Right atrium auricular region (tissue), 2 donors: ENCODE measurements at regions not wholly inside any gene's neighbourhood (a gene's known extent, or its start where the extent isn't known, plus 50 kb on each side); places are given as distances from the start of the nearest gene placed in this dataset.

Experiments
- DNase-seq: peaks from one replicate; pipeline ENCODE4 v3.0.0-alpha.2; 2019; ENCODE audit warnings: low spot score
- H3K27ac ChIP-seq, 2 donors: fragments of 200-600 bp; sonication (generic); 1 replicate in 1 of 2; 2 replicates in 1 of 2; pipeline ENCODE4 v1.5.1; 2016 to 2019
- H3K27me3 ChIP-seq, 2 donors: fragments of 200-600 bp; sonication (generic); one replicate each; pipeline versions ENCODE4 v1.5.1 to v1.6.0; 2017 to 2019
- H3K36me3 ChIP-seq: fragments of 200-600 bp; sonication (generic); one replicate; pipeline ENCODE4 v1.5.1; 2016
- H3K4me1 ChIP-seq, 2 donors: fragments of 200-600 bp; sonication (generic); one replicate each; pipeline versions ENCODE4 v1.5.1 to v1.6.0; 2017 to 2019
- H3K4me3 ChIP-seq, 2 donors: fragments of 200-600 bp; sonication (generic); 1 replicate in 1 of 2; 2 replicates in 1 of 2; pipeline ENCODE4 v1.5.1; 2017 to 2019; ENCODE audit warnings: mild to moderate bottlenecking in 1 of 2, moderate library complexity in 1 of 2
- H3K9me3 ChIP-seq, 2 donors: fragments of 200-600 bp; sonication (generic); one replicate each; pipeline ENCODE4 v1.5.1; 2019
- TF ChIP-seq, protein P1 (sequence below), 2 donors: fragments of 200-600 bp; sonication (generic); IDR thresholded peaks; one replicate each; pipeline ENCODE4 v1.5.1; 2019; ENCODE audit warnings: antibody characterized with exemption in 2 of 2

DNA sequence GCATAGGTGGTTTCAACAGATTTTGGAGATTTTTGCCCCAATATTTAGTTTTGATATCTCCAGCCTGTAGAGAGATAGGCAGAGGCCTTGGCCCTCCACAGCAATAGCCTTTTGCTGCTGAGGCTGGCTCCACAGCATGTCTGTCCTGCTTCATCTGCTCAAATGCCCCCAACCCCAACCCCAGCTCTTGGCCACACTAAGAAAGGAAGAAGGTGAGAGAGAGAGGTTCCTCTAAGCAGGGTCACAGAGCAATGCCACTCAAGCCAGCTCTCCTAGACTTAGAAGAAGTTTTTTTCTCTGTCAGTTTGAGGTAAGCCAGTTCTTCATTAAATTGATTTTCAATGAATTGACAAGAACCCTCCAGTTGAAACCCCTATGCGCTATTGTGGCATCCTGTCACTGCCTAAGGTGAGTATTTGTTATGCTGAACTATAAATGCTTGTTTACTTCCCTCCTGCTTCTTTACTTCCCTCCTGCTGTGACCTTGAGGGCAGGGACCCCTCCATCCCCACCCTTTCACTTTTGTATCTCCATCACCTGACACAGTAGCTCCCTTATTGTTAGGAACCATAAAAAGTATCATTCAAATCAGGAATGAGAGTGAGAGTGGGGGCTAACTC is 366.2 kb upstream of the CNR1 start:
- H3K27me3 ChIP-seq: no peaks in the 10 kb centered on the region
- H3K4me1 ChIP-seq: no peaks in the 10 kb centered on the region
- H3K27ac ChIP-seq: no peak overlapping the region
- no peak overlapping the region for H3K4me3 ChIP-seq
- TF ChIP-seq, protein P1, sequence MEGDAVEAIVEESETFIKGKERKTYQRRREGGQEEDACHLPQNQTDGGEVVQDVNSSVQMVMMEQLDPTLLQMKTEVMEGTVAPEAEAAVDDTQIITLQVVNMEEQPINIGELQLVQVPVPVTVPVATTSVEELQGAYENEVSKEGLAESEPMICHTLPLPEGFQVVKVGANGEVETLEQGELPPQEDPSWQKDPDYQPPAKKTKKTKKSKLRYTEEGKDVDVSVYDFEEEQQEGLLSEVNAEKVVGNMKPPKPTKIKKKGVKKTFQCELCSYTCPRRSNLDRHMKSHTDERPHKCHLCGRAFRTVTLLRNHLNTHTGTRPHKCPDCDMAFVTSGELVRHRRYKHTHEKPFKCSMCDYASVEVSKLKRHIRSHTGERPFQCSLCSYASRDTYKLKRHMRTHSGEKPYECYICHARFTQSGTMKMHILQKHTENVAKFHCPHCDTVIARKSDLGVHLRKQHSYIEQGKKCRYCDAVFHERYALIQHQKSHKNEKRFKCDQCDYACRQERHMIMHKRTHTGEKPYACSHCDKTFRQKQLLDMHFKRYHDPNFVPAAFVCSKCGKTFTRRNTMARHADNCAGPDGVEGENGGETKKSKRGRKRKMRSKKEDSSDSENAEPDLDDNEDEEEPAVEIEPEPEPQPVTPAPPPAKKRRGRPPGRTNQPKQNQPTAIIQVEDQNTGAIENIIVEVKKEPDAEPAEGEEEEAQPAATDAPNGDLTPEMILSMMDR (IDR thresholded peaks at IDR 0.05): no peak
- H3K36me3 ChIP-seq: no peaks in the 10 kb centered on the region
- DNase-seq: no peak
- no peaks in the 10 kb centered on the region for H3K9me3 ChIP-seq

DNA sequence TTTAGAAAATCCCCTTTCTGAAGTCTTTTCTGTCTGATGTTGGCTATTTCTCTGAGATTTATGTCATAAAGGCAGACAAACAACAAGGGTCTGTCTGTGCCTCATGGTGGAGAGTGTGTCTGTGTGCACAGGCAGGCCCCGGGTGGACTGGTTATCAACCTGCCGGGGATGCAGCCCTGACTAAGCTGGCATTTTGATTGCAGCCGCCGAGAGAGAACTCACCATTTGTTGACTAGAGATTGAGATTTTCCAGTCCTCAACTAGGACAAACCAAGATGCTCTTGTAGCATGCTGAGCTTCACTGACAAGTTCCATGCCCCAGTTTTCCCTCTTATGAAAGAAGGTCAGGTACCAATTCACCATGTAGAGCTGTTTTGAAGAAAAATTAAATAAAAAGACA is 363.6 kb upstream of the CNR1 start:
- TF ChIP-seq, protein P1 (IDR thresholded peaks at IDR 0.05): no peak
- Histone ChIP-seq H3K27ac (no peak overlapping the region), H3K36me3 (no peaks in the 10 kb centered on the region), H3K27me3 (no peaks in the 10 kb centered on the region), H3K9me3 (no peaks in the 10 kb centered on the region), H3K4me3 (no peak overlapping the region), H3K4me1 (no peaks in the 10 kb centered on the region)
- DNase-seq: no peak

- TF ChIP-seq, protein P1 (IDR thresholded peaks at IDR 0.05): no peak
- Histone ChIP-seq H3K4me3 (no peak overlapping the region), H3K9me3 (no peaks in the 10 kb centered on the region), H3K27ac (no peak overlapping the region), H3K36me3 (no peaks in the 10 kb centered on the region), H3K27me3 (no peaks in the 10 kb centered on the region), H3K4me1 (no peaks in the 10 kb centered on the region)
- DNase-seq: no peak
Measured at GRCh38 chr6:88520445-88520844, 354.3 kb upstream of the CNR1 start.

DNA sequence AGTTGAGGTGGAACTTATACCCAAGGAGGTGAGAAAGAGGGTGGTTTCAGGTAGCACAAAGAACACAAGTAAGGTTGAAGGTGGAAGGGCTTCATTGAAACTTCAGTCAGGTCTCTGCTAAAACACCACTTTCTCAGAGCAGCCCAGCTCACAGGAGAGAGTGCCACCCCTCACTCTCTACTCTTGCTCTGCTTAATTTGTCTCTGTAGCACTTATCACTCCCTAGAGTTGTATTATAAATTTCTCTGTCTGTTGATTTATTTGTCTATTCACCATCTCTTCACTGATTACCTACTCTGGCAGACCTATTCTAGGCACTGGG is 353.8 kb upstream of the CNR1 start:
- no peaks in the 10 kb centered on the region for H3K4me1 ChIP-seq
- H3K36me3 ChIP-seq: no peaks in the 10 kb centered on the region
- H3K27me3 ChIP-seq: no peaks in the 10 kb centered on the region
- no peak for DNase-seq
- H3K9me3 ChIP-seq: no peaks in the 10 kb centered on the region
- TF ChIP-seq, protein P1 (IDR thresholded peaks at IDR 0.05): no peak
- no peak overlapping the region for H3K4me3 ChIP-seq
- H3K27ac ChIP-seq: no peak overlapping the region

DNA sequence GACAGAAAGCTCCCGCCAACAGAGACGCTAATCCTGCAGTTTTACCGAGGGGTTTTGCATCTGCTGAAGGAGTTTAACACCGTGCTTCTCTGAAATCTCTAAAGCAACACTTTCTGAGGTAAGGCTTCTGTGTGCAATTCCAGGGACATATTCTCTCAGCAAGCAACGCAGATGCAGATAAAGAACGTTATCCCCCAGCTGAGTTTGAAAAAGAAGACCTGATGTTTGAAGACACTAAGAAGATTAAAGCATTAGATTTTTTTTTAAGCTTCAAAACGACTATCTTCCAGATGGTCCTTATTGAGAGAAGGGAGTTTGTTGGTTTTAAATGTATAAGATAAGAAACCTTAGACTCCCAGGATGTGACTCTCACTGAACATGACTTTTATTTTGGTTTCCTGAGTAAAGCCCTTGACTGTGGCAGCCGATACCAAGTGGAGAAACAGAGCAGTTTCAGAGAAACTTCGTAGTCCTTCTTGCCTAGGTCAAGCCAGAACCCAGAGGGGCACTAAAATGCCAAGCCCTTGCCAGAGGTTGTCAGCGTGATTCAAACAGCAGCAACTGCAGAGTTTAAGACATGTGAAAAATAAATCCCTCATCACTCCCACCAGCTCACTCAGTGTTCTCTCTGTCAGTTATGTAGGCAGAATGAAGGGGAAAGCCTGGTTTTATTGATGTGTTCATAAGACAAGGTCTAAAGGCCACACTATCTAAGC is 353.3 kb upstream of the CNR1 start:
- no peak for DNase-seq
- Histone ChIP-seq H3K9me3 (no peaks in the 10 kb centered on the region), H3K27me3 (no peaks in the 10 kb centered on the region), H3K27ac (no peak overlapping the region), H3K4me1 (no peaks in the 10 kb centered on the region), H3K36me3 (no peaks in the 10 kb centered on the region), H3K4me3 (no peak overlapping the region)
- TF ChIP-seq, protein P1 (IDR thresholded peaks at IDR 0.05): no peak

DNA sequence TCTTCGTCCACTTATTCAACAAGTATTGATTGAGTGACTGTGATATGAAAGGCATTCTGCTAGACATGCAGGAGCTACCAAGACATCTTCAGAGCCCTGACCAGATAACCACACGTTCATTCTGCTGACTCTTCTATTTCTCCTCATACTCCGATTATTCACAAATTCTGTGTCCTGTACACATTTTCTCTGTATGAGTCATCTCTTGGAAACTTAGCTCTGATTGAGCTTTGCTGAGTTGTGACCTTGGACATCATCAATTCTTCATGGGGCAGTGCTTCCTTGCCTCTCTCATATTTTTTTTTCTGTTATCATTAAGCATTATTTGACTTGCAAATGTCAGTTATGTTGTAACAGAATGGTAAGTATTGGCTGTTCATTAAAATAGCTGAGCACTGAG is 351.6 kb upstream of the CNR1 start:
- no peaks in the 10 kb centered on the region for H3K36me3 ChIP-seq
- TF ChIP-seq, protein P1 (IDR thresholded peaks at IDR 0.05): no peak
- H3K27me3 ChIP-seq: no peaks in the 10 kb centered on the region
- H3K9me3 ChIP-seq: no peaks in the 10 kb centered on the region
- H3K27ac ChIP-seq: no peak overlapping the region
- H3K4me1 ChIP-seq: no peaks in the 10 kb centered on the region
- DNase-seq: no peak
- no peak overlapping the region for H3K4me3 ChIP-seq
